ENCODE measurements at regions not wholly inside any gene's neighbourhood (a gene's known extent, or its start where the extent isn't known, plus 50 kb on each side); places are given as distances from the start of the nearest gene placed in this dataset.

GRCh38 chr13:91277013-91277676 lies 70.3 kb upstream of the MIR17HG start:
- TF ChIP-seq CTCF (conservative IDR thresholded peaks at IDR 0.05; ENCODE audit: low read depth, low read length) = no peak
- no peak for TF ChIP-seq EZH2 (IDR thresholded peaks at IDR 0.05; ENCODE audit: borderline replicate concordance, low read depth, low read length, poor library complexity, severe bottlenecking)

Measured in A673 (cell line).